CD14-positive monocyte (primary cell): ENCODE measurements at regions not wholly inside any gene's neighbourhood (a gene's known extent, or its start where the extent isn't known, plus 50 kb on each side); places are given as distances from the start of the nearest gene placed in this dataset.

ENCODE experiments used
- DNase-seq, 3 donors: peaks; one replicate each; pipeline ENCODE4 v3.0.0-alpha.2; 2011 to 2022
- H2AFZ ChIP-seq: 2 replicates; pipeline ENCODE4 v1.6.0; 2012; ENCODE audit warnings: mild to moderate bottlenecking, low read depth, low read length, inconsistent platforms; ENCODE audit not compliant: insufficient read depth, poor library complexity, severe bottlenecking
- H3K27ac ChIP-seq, 2 donors: 1 replicate in 1 of 2; 2 replicates in 1 of 2; pipeline ENCODE4 v1.5.1; 2012 to 2013; ENCODE audit warnings: low read length in 2 of 2, control low read depth in 1 of 2, inconsistent platforms in 1 of 2, low read depth in 1 of 2, mild to moderate bottlenecking in 1 of 2
- H3K27me3 ChIP-seq, 2 donors: one replicate each; pipeline versions ENCODE4 v1.6.0 to v1.6.1; 2011 to 2013; ENCODE audit warnings: low read length in 2 of 2; ENCODE audit not compliant: control insufficient read depth in 2 of 2, insufficient read depth in 2 of 2
- H3K36me3 ChIP-seq, 2 donors: replicated peaks in 1 of 2; 1 replicate in 1 of 2; 2 replicates in 1 of 2; pipeline versions ENCODE4 v1.5.1 to v1.6.1; 2012 to 2013; ENCODE audit warnings: low read length in 2 of 2, control low read depth in 1 of 2, inconsistent platforms in 1 of 2, mild to moderate bottlenecking in 1 of 2; ENCODE audit not compliant: insufficient read depth in 2 of 2, control insufficient read depth in 1 of 2
- H3K4me1 ChIP-seq, 2 donors: 1 replicate in 1 of 2; 2 replicates in 1 of 2; pipeline versions ENCODE4 v1.5.1 to v1.6.1; 2012 to 2013; ENCODE audit warnings: low read length in 2 of 2, control low read depth in 1 of 2, inconsistent platforms in 1 of 2, mild to moderate bottlenecking in 1 of 2, moderate library complexity in 1 of 2; ENCODE audit not compliant: insufficient read depth in 2 of 2, control insufficient read depth in 1 of 2
- H3K4me2 ChIP-seq: replicated peaks from 2 replicates; pipeline ENCODE3; 2012; ENCODE audit warnings: low read length, moderate library complexity, mild to moderate bottlenecking; ENCODE audit not compliant: poor library complexity, severe bottlenecking; ENCODE audit errors: extremely low read depth
- H3K4me3 ChIP-seq, 3 experiments: fragments of 200-600 bp in 1 of 3; sonication (generic) in 1 of 3; replicated peaks in 1 of 3; 1 replicate in 2 of 3; 2 replicates in 1 of 3; pipeline ENCODE4 v1.5.1; 2011 to 2013; ENCODE audit warnings: low read length in 3 of 3, mild to moderate bottlenecking in 3 of 3, control low read depth in 2 of 3, low read depth in 2 of 3, inconsistent platforms in 1 of 3, moderate library complexity in 1 of 3
- H3K79me2 ChIP-seq: 2 replicates; pipeline ENCODE4 v1.6.0; 2012; ENCODE audit warnings: mild to moderate bottlenecking, control low read depth, inconsistent platforms, low read length, moderate library complexity; ENCODE audit not compliant: insufficient read depth
- H3K9ac ChIP-seq: 2 replicates; pipeline ENCODE4 v1.6.0; 2017; ENCODE audit warnings: low read length, mild to moderate bottlenecking; ENCODE audit not compliant: insufficient read depth, poor library complexity, severe bottlenecking
- H3K9me3 ChIP-seq, 2 donors: replicated peaks in 1 of 2; 1 replicate in 1 of 2; 2 replicates in 1 of 2; pipeline versions ENCODE4 v1.5.1 to v1.6.1; 2012 to 2013; ENCODE audit warnings: low read length in 2 of 2, control low read depth in 1 of 2; ENCODE audit not compliant: control insufficient read depth in 1 of 2, insufficient read depth in 1 of 2
- H4K20me1 ChIP-seq: 2 replicates; pipeline ENCODE4 v1.6.0; 2012; ENCODE audit warnings: mild to moderate bottlenecking, low read length, control low read depth, moderate library complexity; ENCODE audit not compliant: insufficient read depth
- H3K27ac Mint-ChIP-seq, 7 donors: one replicate each; pipeline ENCODE4 v1.8.0; 2020; ENCODE audit warnings: mild to moderate bottlenecking in 7 of 7, mixed read lengths in 7 of 7, moderate library complexity in 6 of 7, inconsistent platforms in 2 of 7
- H3K27me3 Mint-ChIP-seq, 3 donors: one replicate each; pipeline ENCODE4 v1.8.0; 2021 to 2022; ENCODE audit warnings: low read depth in 3 of 3, mild to moderate bottlenecking in 3 of 3, mixed read lengths in 3 of 3, moderate library complexity in 3 of 3, inconsistent platforms in 1 of 3
- H3K36me3 Mint-ChIP-seq, 2 donors: one replicate each; pipeline ENCODE4 v1.8.0; 2020; ENCODE audit warnings: mixed read lengths in 2 of 2, inconsistent platforms in 1 of 2, mild to moderate bottlenecking in 1 of 2
- H3K4me1 Mint-ChIP-seq: one replicate; pipeline ENCODE4 v1.8.0; 2020; ENCODE audit warnings: mild to moderate bottlenecking, mixed read lengths
- H3K4me3 Mint-ChIP-seq, 2 donors: one replicate each; pipeline ENCODE4 v1.8.0; 2020; ENCODE audit warnings: mild to moderate bottlenecking in 2 of 2, mixed read lengths in 2 of 2, moderate library complexity in 1 of 2
- H3K9me3 Mint-ChIP-seq, 7 donors: one replicate each; pipeline ENCODE4 v1.8.0; 2020 to 2022; ENCODE audit warnings: mixed read lengths in 7 of 7, mild to moderate bottlenecking in 6 of 7, moderate library complexity in 6 of 7, inconsistent platforms in 2 of 7
- WGBS: methylation state at CpG from one replicate; pipeline ENCODE4 v1.1.5; 2013; ENCODE audit warnings: missing lambda C conversion rate; ENCODE audit not compliant: insufficient coverage; 5-methylcytosine and 5-hydroxymethylcytosine counted together
- intact Hi-C, 2 donors: fragments of 100-400 bp; cut with micrococcal nuclease; formaldehyde crosslinking; loops; one replicate each; pipeline versions ENCODE4 v1.15.0 to v1.15.1; 2023
- TF ChIP-seq, protein P1 (sequence below): fragments of 200-600 bp; IDR thresholded peaks from one replicate; pipeline ENCODE4 v1.8.0; 2022; ENCODE audit warnings: antibody characterized with exemption, mild to moderate bottlenecking

DNA sequence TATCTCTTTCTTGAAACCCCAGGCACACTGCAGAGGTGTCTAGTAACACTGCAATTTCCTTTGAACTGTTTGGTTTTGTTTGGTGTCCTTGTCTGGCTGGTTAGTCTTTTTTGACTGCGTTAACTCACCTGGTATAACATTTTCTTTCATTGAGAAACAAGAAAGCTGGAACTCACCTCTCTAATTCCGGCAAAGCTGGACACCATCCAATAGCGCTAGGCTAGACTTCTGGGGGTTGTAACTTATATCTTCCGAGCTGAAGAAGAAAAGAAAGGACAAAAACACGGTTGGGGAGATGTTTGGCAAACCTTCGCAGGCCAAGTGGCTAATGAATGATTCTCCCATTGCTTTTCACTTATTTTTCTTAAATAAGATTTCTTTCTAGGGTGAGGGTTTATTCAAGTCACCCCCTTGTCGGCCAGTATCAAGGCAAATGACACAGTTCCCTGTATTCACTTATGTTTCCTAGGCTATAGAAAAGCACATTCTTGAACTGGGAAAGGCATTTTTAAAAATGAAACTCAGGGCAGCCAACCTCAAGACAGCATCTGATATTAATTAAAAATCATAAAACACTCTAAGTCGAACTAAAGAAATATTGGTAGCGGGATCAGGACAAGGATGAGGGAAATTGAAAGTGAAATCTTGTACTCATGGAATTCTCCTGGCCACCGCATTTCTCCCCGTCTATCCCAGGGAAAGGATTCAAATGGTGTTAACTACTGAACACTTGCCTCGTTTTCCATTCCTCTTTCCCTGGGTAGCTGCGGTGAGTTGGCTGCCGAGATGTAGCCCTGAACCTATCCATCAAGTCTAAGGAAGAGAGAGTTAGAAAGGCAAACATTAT is 95.9 kb upstream of the ZFHX3 start:
- Histone ChIP-seq H3K79me2 (no peaks in the 10 kb centered on the region), H3K27ac (no peak overlapping the region)

DNA sequence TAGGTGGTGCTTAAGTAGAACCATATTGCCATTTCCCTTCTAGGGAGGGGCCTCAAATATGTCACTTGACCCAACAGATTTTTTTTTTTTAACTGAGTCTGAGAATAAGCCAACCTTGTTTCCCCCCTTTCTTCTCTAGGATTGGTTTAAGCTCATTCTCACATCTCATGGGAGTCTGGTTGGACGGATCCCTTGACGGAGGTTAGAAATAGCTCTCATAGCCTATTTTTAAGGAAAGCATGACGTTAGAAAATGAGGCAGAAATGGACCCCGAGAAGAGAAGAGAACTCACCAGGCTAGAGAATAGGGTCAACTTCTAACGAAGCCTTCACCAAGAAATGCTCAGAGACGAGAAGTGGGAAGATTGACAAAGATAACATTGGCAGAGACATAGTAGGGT is 95.1 kb upstream of the ZFHX3 start:
- no peak for DNase-seq
- H3K4me3 Mint-ChIP-seq, result no peak overlapping the region
- Histone ChIP-seq H3K4me2 (no peak overlapping the region), H3K4me1 (peaks cover 13% of the 10 kb centered on the region in 2 donors), H3K79me2 (no peaks in the 10 kb centered on the region), H3K9ac (no peak overlapping the region), H3K4me3 (no peak overlapping the region), H3K27me3 (no peaks in the 10 kb centered on the region), H3K27ac (no peak overlapping the region), H3K9me3 (no peaks in the 10 kb centered on the region), H4K20me1 (no peaks in the 10 kb centered on the region), H2AFZ (no peak overlapping the region), H3K36me3 (no peaks in the 10 kb centered on the region)
- H3K27me3 Mint-ChIP-seq, result peaks cover 0 to 5% (median 0%) of the 10 kb centered on the region in 3 donors
- peaks cover 12% of the 10 kb centered on the region for H3K4me1 Mint-ChIP-seq
- peaks cover 0 to 5% (median 0%) of the 10 kb centered on the region in 7 donors for H3K9me3 Mint-ChIP-seq
- no peak overlapping the region for H3K27ac Mint-ChIP-seq
- H3K36me3 Mint-ChIP-seq, result no peaks in the 10 kb centered on the region
- WGBS, result no CpG with 5 or more reads among the region's 6 CpGs
- TF ChIP-seq, protein P1, sequence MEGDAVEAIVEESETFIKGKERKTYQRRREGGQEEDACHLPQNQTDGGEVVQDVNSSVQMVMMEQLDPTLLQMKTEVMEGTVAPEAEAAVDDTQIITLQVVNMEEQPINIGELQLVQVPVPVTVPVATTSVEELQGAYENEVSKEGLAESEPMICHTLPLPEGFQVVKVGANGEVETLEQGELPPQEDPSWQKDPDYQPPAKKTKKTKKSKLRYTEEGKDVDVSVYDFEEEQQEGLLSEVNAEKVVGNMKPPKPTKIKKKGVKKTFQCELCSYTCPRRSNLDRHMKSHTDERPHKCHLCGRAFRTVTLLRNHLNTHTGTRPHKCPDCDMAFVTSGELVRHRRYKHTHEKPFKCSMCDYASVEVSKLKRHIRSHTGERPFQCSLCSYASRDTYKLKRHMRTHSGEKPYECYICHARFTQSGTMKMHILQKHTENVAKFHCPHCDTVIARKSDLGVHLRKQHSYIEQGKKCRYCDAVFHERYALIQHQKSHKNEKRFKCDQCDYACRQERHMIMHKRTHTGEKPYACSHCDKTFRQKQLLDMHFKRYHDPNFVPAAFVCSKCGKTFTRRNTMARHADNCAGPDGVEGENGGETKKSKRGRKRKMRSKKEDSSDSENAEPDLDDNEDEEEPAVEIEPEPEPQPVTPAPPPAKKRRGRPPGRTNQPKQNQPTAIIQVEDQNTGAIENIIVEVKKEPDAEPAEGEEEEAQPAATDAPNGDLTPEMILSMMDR, result no peak
- intact Hi-C loops, result no loop called here

More for the DNA sequence above, 95.9 kb upstream of the ZFHX3 start:
- H3K4me3 ChIP-seq, result no peak overlapping the region
- H2AFZ ChIP-seq, result no peak overlapping the region
- Mint-ChIP-seq H3K4me3 (no peak overlapping the region), H3K36me3 (no peaks in the 10 kb centered on the region), H3K4me1 (peaks cover 16% of the 10 kb centered on the region), H3K27me3 (peaks cover 0 to 3% (median 0%) of the 10 kb centered on the region in 3 donors), H3K9me3 (peaks cover 0 to 1% (median 0%) of the 10 kb centered on the region in 7 donors), H3K27ac (no peak overlapping the region)
- no peaks in the 10 kb centered on the region for H3K9me3 ChIP-seq
- no peak overlapping the region for H3K9ac ChIP-seq
- WGBS, result 100% methylated on average over 2 of the region's 14 CpGs
- intact Hi-C loops, result no loop called here
- peaks cover 13 to 20% of the 10 kb centered on the region in 2 donors for H3K4me1 ChIP-seq
- no peaks in the 10 kb centered on the region for H4K20me1 ChIP-seq
- no peak overlapping the region for H3K4me2 ChIP-seq
- H3K36me3 ChIP-seq, result no peaks in the 10 kb centered on the region
- TF ChIP-seq, protein P1, result no peak
- DNase-seq, result no peak
- H3K27me3 ChIP-seq, result no peaks in the 10 kb centered on the region
